IMR-90 (cell line): ENCODE measurements at regions not wholly inside any gene's neighbourhood (a gene's known extent, or its start where the extent isn't known, plus 50 kb on each side); places are given as distances from the start of the nearest gene placed in this dataset.

ENCODE experiments used
- ATAC-seq: fragments of 200-7000 bp; cut with Tn5 transposase; 2 replicates; pipeline ENCODE4 v1.9.1; 2020; ENCODE audit warnings: low read depth, mild to moderate bottlenecking, moderate library complexity
- BruUV-seq: library from RNA; stranded (reverse); fragments of 400-500 nt; replicated peaks from 2 replicates; lab custom pipeline; 2021; lab: Mats Ljungman, UMichigan
- CTCF ChIA-PET: fragments of 300-600 bp; formaldehyde crosslinking; extraction: SDS; loops from one replicate; lab custom pipeline; 2021; ENCODE audit warnings: antibody characterized with exemption; lab: Yijun Ruan, JAX
- POLR2A ChIA-PET: fragments of 300-600 bp; sonication (Branson Sonifier 250); formaldehyde crosslinking; loops from one replicate; lab custom pipeline; 2022; ENCODE audit warnings: antibody characterized with exemption; ENCODE audit not compliant: unreplicated experiment; lab: Charles Lee
- DNase-seq: peaks from one replicate; pipeline ENCODE4 v3.0.0; 2013
- H2AFZ ChIP-seq: replicated peaks from 2 replicates; pipeline ENCODE3; 2013; ENCODE audit warnings: low read length, mild to moderate bottlenecking; ENCODE audit not compliant: poor library complexity
- H2AK5ac ChIP-seq: 2 replicates; pipeline ENCODE4 v1.6.1; 2013; ENCODE audit warnings: low read depth, low read length, inconsistent platforms
- H2AK9ac ChIP-seq: replicated peaks from 2 replicates; pipeline ENCODE3; 2013; ENCODE audit warnings: mild to moderate bottlenecking, low read depth, low read length, moderate library complexity; ENCODE audit not compliant: poor library complexity
- H2BK120ac ChIP-seq: 2 replicates; pipeline ENCODE4 v1.6.1; 2013; ENCODE audit warnings: low read depth, low read length, inconsistent platforms
- H2BK15ac ChIP-seq: 3 replicates; pipeline ENCODE4 v1.6.1; 2013; ENCODE audit warnings: low read depth, low read length, inconsistent platforms
- H2BK20ac ChIP-seq: 2 replicates; pipeline ENCODE4 v1.6.1; 2013; ENCODE audit warnings: low read depth, mild to moderate bottlenecking, inconsistent platforms, low read length, moderate library complexity
- H2BK5ac ChIP-seq: 2 replicates; pipeline ENCODE4 v1.6.1; 2013; ENCODE audit warnings: mild to moderate bottlenecking, low read depth, low read length, inconsistent platforms; ENCODE audit not compliant: poor library complexity, severe bottlenecking
- H3K14ac ChIP-seq: replicated peaks from 2 replicates; pipeline ENCODE4 v1.6.1; 2013; ENCODE audit warnings: low read depth, low read length, inconsistent platforms
- H3K18ac ChIP-seq: 2 replicates; pipeline ENCODE4 v1.6.1; 2013; ENCODE audit warnings: low read depth, low read length, control low read depth
- H3K23ac ChIP-seq: 2 replicates; pipeline ENCODE4 v1.6.1; 2013; ENCODE audit warnings: low read depth, low read length, inconsistent platforms
- H3K27ac ChIP-seq: 2 replicates; pipeline ENCODE4 v1.5.1; 2013; ENCODE audit warnings: mild to moderate bottlenecking, control low read depth, low read length; ENCODE audit not compliant: insufficient read depth
- H3K27me3 ChIP-seq: 2 replicates; pipeline ENCODE4 v1.6.1; 2013; ENCODE audit warnings: low read length; ENCODE audit not compliant: control insufficient read depth, insufficient read depth
- H3K36me3 ChIP-seq: 2 replicates; pipeline ENCODE4 v1.6.1; 2013; ENCODE audit warnings: low read length, mixed read lengths; ENCODE audit not compliant: control insufficient read depth, insufficient read depth
- H3K4ac ChIP-seq: 2 replicates; pipeline ENCODE4 v1.6.1; 2013; ENCODE audit warnings: low read depth, low read length, inconsistent platforms
- H3K4me1 ChIP-seq: 2 replicates; pipeline ENCODE4 v1.6.1; 2013; ENCODE audit warnings: low read length, mixed read lengths; ENCODE audit not compliant: control insufficient read depth, insufficient read depth
- H3K4me2 ChIP-seq: 2 replicates; pipeline ENCODE4 v1.6.1; 2013; ENCODE audit warnings: low read depth, mild to moderate bottlenecking, control low read depth, low read length, moderate library complexity
- H3K4me3 ChIP-seq: 2 replicates; pipeline ENCODE4 v1.5.1; 2013; ENCODE audit warnings: low read depth, mild to moderate bottlenecking, control low read depth, low read length, moderate library complexity; ENCODE audit not compliant: insufficient read depth
- H3K56ac ChIP-seq: 2 replicates; pipeline ENCODE4 v1.6.1; 2013; ENCODE audit warnings: low read length, inconsistent platforms; ENCODE audit not compliant: insufficient read depth; ENCODE audit errors: extremely low read depth
- H3K79me1 ChIP-seq, 2 experiments: 2 replicates each; pipeline ENCODE4 v1.6.1; 2013; ENCODE audit warnings: low read length in 2 of 2, inconsistent platforms in 1 of 2, low read depth in 1 of 2
- H3K9ac ChIP-seq: 2 replicates; pipeline ENCODE4 v1.6.1; 2013; ENCODE audit warnings: low read depth, low read length, control low read depth
- H3K9me1 ChIP-seq: 2 replicates; pipeline ENCODE4 v1.6.1; 2013; ENCODE audit warnings: low read length, inconsistent platforms; ENCODE audit not compliant: insufficient read depth
- H3K9me3 ChIP-seq: 2 replicates; pipeline ENCODE4 v1.6.1; 2013; ENCODE audit warnings: low read length; ENCODE audit not compliant: control insufficient read depth, insufficient read depth
- H4K20me1 ChIP-seq: 2 replicates; pipeline ENCODE4 v1.6.1; 2013; ENCODE audit warnings: low read length, inconsistent platforms; ENCODE audit not compliant: insufficient read depth
- H4K5ac ChIP-seq: 2 replicates; pipeline ENCODE4 v1.6.1; 2013; ENCODE audit warnings: mild to moderate bottlenecking, low read depth, low read length, control low read depth
- H4K8ac ChIP-seq, 2 experiments: 2 replicates each; pipeline ENCODE4 v1.6.1; 2013; ENCODE audit warnings: low read depth in 2 of 2, low read length in 2 of 2, control low read depth in 1 of 2, inconsistent platforms in 1 of 2
- H4K91ac ChIP-seq: 2 replicates; pipeline ENCODE4 v1.6.1; 2013; ENCODE audit warnings: low read depth, low read length, inconsistent platforms; ENCODE audit not compliant: insufficient read depth
- CEBPB ChIP-seq: IDR thresholded peaks from 2 replicates; pipeline ENCODE4 v1.6.1; 2012; ENCODE audit warnings: low read depth, low read length, improper control_type of control experiment
- CTCF ChIP-seq: conservative IDR thresholded peaks from 2 replicates; pipeline ENCODE4 v1.5.1; 2012; ENCODE audit warnings: mild to moderate bottlenecking, low read depth, low read length, improper control_type of control experiment
- POLR2A ChIP-seq: IDR thresholded peaks from 2 replicates; pipeline ENCODE4 v1.6.1; 2012; ENCODE audit warnings: mild to moderate bottlenecking, low read depth, low read length
- RAD21 ChIP-seq: IDR thresholded peaks from 2 replicates; pipeline ENCODE4 v1.6.1; 2012; ENCODE audit warnings: low read length, improper control_type of control experiment
- RCOR1 ChIP-seq: IDR thresholded peaks from 2 replicates; pipeline ENCODE4 v1.6.1; 2012; ENCODE audit warnings: mild to moderate bottlenecking, low read length, improper control_type of control experiment; ENCODE audit not compliant: insufficient replicate concordance
- RFX5 ChIP-seq: IDR thresholded peaks from 2 replicates; pipeline ENCODE4 v1.8.0; 2012; ENCODE audit warnings: low read depth, mild to moderate bottlenecking, low read length, moderate library complexity
- USF2 ChIP-seq: fragments of 150-350 bp; IDR thresholded peaks from 2 replicates; pipeline ENCODE4 v1.6.1; 2017; ENCODE audit warnings: mild to moderate bottlenecking, antibody characterized with exemption, low read length, low read depth
- WGBS, 2 experiments: methylation state at CpG; one replicate each; pipeline versions ENCODE4 v1.1.5 to v1.1.7; 2013; ENCODE audit warnings: missing lambda C conversion rate in 2 of 2; ENCODE audit not compliant: insufficient read length in 1 of 2; ENCODE audit errors: extremely low coverage in 2 of 2; 5-methylcytosine and 5-hydroxymethylcytosine counted together
- dilution Hi-C: fragments of 300-500 bp; cut with HindIII; formaldehyde crosslinking; loops from one replicate; pipeline ENCODE4 v1.14.3; 2018; ENCODE audit warnings: low sequenced_read_pairs; ENCODE audit not compliant: unreplicated experiment
- in situ Hi-C: fragments of 300-500 bp; cut with MboI; formaldehyde crosslinking; loops from 3 replicates; pipeline ENCODE4 v1.14.3; 2019; ENCODE audit warnings: low sequenced_read_pairs, inconsistent platforms, mixed read lengths
- intact Hi-C: fragments of 100-400 bp; cut with micrococcal nuclease; formaldehyde crosslinking; loops from 2 replicates; pipeline ENCODE4 v1.10.0; 2022

GRCh38 chr13:58397596-58398387 is 766.2 kb downstream of the PCDH17 start:
- Histone ChIP-seq H3K9me1 (no peaks in the 10 kb centered on the region), H2AK5ac (no peak overlapping the region), H3K4me1 (no peaks in the 10 kb centered on the region), H4K91ac (no peak overlapping the region), H2BK15ac (no peak overlapping the region), H3K27me3 (no peaks in the 10 kb centered on the region), H4K8ac (no peak overlapping the region), H3K9ac (no peak overlapping the region), H3K4me3 (no peak overlapping the region), H3K18ac (no peak overlapping the region), H2AFZ (no peak overlapping the region), H3K9me3 (peaks cover 3% of the 10 kb centered on the region), H3K79me1 (no peaks in the 10 kb centered on the region), H3K4ac (no peak overlapping the region), H3K23ac (no peak overlapping the region), H2BK120ac (no peak overlapping the region), H2BK5ac (no peak overlapping the region), H3K14ac (no peak overlapping the region), H4K20me1 (no peaks in the 10 kb centered on the region), H3K56ac (no peak overlapping the region), H2BK20ac (no peak overlapping the region), H3K27ac (no peak overlapping the region), H2AK9ac (no peak overlapping the region), H3K4me2 (no peak overlapping the region), H3K36me3 (no peaks in the 10 kb centered on the region), H4K5ac (no peak overlapping the region)
- intact Hi-C loops (no loop called here), dilution Hi-C loops (no loop called here), in situ Hi-C loops (no loop called here)
- POLR2A ChIA-PET = no interaction called here
- ATAC-seq (no peak), DNase-seq (no peak)
- 67% methylated on average over 3 of the region's 6 CpGs; no CpG with 5 or more reads in 1 of the 2 experiments for WGBS, 2 experiments
- TF ChIP-seq CTCF (no peak), USF2 (no peak), RAD21 (no peak), CEBPB (no peak), POLR2A (no peak), RFX5 (no peak), RCOR1 (no peak)
- BruUV-seq = no TSS peak
- CTCF ChIA-PET = no interaction called here
